HG03558 (cell line): ENCODE measurements at regions not wholly inside any gene's neighbourhood (a gene's known extent, or its start where the extent isn't known, plus 50 kb on each side); places are given as distances from the start of the nearest gene placed in this dataset.
A peak's percentile ranks its signal among the peaks of the same experiment; 100 is the strongest.

Experiments
- ATAC-seq: cut with Tn5 transposase; IDR thresholded peaks from one replicate; pipeline ENCODE4 v1.9.1; 2021; ENCODE audit warnings: moderate number of reproducible peaks; ENCODE audit not compliant: unreplicated experiment; ENCODE audit errors: extremely low read depth

GRCh38 chr7:118531566-118531965 is 307.1 kb downstream of the ANKRD7 start:
- no peak for ATAC-seq

DNA sequence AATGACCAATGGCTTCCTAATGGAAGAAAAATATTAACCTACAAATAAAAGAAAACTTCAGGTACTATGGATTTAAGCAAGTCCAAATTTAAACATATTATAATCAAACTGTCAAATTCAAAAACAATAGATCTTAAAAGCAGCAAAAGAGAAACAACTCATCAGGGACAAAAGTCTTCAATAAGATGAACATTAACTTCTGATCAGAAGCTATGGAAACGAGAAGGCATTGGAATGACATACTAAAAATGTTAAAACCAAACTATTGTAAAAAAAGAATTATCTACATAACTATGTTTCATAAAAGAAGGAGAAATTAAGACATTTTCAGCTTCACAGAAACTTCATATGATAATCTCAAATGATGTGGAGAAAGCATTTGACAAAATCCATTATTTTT is 334.7 kb downstream of the ANKRD7 start:
- no peak for ATAC-seq

GRCh38 chr7:118563311-118563710 is 338.8 kb downstream of the ANKRD7 start:
- no peak for ATAC-seq

- no peak for ATAC-seq
Observed at GRCh38 chr7:118572604-118573003, 348.1 kb downstream of the ANKRD7 start.

DNA sequence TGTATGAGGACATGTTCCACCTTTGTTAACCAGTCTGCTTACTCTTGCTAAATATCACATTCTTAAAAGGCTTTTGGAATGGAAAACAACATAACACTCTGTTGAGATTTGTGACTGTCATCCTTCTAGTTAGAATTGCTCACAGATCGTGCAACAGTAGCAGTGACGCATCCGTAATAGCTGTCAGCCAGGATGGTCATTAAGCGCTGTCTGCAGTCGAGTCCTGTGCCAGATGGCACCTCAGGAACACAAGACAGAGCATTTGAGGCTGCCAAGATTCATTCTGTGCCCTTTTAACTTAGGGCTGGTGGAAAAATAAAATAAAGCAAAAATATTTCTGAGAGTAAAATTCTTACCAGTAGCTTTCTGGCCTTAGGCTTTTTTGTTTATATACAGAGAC is 348.6 kb downstream of the ANKRD7 start:
- ATAC-seq = no peak

GRCh38 chr7:118575393-118575948 is 351.0 kb downstream of the ANKRD7 start:
- no peak for ATAC-seq

- no peak for ATAC-seq
Observed at GRCh38 chr7:118580743-118581382, 356.4 kb downstream of the ANKRD7 start.

- no peak for ATAC-seq
Observed at GRCh38 chr7:118583641-118584040, 359.1 kb downstream of the ANKRD7 start.

- no peak for ATAC-seq
Observed at GRCh38 chr7:118586248-118586647, 361.7 kb downstream of the ANKRD7 start.

DNA sequence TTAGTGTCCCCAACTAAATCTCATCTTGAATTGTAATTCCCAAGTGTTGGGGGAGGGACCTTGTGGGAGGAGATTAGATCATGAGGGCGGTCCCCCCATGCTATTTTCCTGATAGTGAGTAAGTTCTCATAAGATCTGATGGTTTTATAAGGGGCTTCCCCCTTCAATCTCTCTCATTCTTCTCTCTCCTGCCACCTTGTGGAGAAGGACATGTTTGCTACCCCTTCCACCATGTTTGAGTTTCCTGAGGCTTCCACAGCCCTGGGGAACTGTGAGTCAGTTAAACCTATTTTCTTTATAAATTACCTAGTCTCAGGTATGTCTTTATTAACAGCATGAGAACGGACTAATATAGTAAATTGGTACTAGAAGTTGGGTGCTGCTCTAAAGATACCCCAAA is 365.6 kb downstream of the ANKRD7 start:
- ATAC-seq = peak; percentile 61

- no peak for ATAC-seq
Observed at GRCh38 chr7:118602090-118602489, 377.6 kb downstream of the ANKRD7 start.

GRCh38 chr7:118606602-118607001 is 382.1 kb downstream of the ANKRD7 start:
- no peak for ATAC-seq

GRCh38 chr7:118609207-118609606 is 384.7 kb downstream of the ANKRD7 start:
- no peak for ATAC-seq

DNA sequence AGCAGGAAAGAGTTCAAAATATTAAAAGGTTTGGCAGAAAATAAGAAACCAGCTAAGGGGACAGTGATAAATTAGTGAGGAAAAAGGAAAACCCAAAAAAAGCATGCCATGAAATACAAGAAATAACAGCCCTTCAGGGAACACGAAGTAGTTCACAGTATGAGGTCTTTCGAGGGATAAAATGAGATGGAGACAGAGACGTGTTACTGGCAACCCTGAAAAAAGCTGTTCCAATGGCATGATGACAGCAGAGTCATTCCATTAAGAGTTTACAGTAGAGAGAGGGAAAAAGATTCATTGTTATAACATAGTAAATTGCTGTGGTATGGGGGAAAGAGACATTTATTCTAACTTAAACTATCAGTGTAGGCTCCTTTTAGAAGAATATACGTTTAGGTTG is 391.2 kb downstream of the ANKRD7 start:
- ATAC-seq = no peak

DNA sequence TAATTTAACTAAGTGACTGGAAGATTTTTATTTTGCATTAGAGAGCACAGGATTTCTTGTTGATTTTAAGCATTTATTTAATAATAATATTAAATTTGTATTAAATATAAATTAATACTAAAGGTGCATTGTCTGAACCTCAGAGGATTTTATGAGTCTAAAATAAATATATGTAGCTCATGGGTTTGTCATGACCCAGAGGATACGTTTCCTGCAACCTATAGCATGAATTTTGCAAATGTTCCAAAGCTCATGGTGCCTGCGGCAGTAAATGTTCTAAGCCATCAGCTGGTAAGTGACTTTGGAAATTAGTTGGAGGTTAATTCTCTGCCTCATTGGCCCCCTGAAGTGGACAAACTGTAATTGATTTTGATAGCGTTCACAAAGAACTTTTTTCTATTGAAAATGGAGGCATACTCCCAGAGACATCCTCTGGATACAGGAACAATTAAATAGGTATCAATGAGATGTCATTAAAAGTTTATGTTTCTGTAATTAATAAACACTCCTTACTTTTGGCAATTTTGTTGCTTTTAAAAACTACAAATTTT is 397.4 kb downstream of the ANKRD7 start:
- ATAC-seq = no peak

- no peak for ATAC-seq
Observed at GRCh38 chr7:118626739-118627138, 402.2 kb downstream of the ANKRD7 start.

DNA sequence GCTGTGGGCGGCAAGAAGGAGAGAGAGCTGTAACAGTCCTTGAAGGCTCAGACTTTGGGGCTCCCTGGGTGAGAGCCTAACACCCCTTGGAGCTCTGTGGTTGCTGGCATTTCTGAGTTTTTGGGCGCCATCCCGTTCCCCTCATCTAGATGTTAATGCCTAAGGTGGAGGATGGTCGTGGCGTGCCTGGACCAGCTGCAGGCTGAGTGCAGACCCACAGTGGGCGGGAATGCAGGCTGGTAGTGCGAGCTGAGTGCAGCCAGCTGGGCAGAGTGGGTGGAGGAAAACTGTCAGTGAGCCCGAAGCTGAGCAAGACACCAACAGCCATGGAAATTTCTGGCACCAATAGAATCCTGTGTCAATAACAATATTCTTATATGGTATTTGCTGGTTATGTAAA is 403.0 kb downstream of the ANKRD7 start:
- no peak for ATAC-seq

DNA sequence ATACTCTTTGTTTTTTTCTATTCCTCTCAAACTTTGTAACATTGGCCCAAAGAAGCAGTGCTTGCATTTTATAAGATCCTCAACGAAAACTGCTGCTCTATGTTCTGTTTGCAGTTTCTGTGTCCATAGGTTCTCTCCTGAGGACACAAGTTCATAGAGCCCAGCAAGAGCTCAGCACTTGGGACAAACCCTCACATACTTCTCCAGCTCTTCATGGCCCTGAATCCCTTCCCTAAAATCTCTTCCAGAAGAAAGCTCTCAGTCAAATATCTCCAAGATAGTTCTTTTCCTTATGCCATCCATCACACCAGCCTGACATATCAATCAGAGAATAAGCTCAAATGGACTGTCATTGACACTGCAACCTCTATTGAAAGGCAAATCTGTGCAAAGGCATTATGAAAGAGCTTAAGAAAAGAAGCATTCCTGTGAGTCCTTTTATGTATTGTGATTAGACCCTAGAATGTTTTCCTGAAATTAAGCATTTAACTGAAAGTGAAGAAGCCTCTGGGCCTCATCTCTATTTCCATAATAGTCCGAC is 405.5 kb downstream of the ANKRD7 start:
- no peak for ATAC-seq

GRCh38 chr7:118642396-118642795 is 417.9 kb downstream of the ANKRD7 start:
- ATAC-seq = no peak

GRCh38 chr7:118644346-118644745 is 419.8 kb downstream of the ANKRD7 start:
- no peak for ATAC-seq

DNA sequence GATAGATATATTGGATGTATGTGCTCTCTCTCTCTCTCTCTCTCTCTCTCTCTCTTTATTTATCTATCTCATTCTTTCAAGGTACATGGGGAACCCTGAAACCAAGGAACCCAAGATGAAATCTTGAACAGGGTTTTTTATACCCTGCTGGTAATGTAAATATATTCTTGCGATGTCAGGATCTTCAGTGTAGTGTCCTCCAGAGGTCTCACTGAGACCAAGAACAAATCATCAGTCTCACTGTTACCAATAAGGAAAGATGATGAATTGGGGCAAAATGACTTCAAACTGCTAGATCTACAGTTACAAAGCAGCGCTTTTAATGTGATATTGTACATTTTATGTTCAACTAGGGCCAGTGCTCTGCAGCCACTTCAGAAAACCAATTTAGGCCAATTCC is 423.5 kb downstream of the ANKRD7 start:
- no peak for ATAC-seq
